ENCODE measurements at regions not wholly inside any gene's neighbourhood (a gene's known extent, or its start where the extent isn't known, plus 50 kb on each side); places are given as distances from the start of the nearest gene placed in this dataset.

- no peak; the same call in 1 of the 2 replicates for ATAC-seq
- no peak overlapping the region for H3K4me3 Mint-ChIP-seq
- ChIA-PET CTCF (no interaction called here), POLR2A (no interaction called here)
- TF ChIP-seq ATF3 (CRISPR knock-in tag; conservative IDR thresholded peaks at IDR 0.05) (no peak), ARID4B (CRISPR knock-in tag; IDR thresholded peaks at IDR 0.05; ENCODE audit: borderline replicate concordance) (no peak), E2F4 (CRISPR knock-in tag; IDR thresholded peaks at IDR 0.05; ENCODE audit: borderline replicate concordance, low read depth) (no peak), ZSCAN18 (CRISPR knock-in tag; IDR thresholded peaks at IDR 0.05) (no peak), E2F5 (CRISPR knock-in tag; IDR thresholded peaks at IDR 0.05) (no peak), IRF2 (CRISPR knock-in tag; IDR thresholded peaks at IDR 0.05; ENCODE audit: borderline replicate concordance, low read depth) (no peak), OVOL2 (CRISPR knock-in tag; IDR thresholded peaks at IDR 0.05; ENCODE audit: borderline replicate concordance) (no peak), USF2 (CRISPR knock-in tag; IDR thresholded peaks at IDR 0.05) (no peak), HMGA2 (CRISPR knock-in tag; IDR thresholded peaks at IDR 0.05) (no peak)
- no peak for DNase-seq (ENCODE audit: low spot score)
- no peaks in the 10 kb centered on the region for H3K9me3 Mint-ChIP-seq
- peaks cover 5% of the 10 kb centered on the region; the same call in 1 of the 2 replicates for H3K27me3 Mint-ChIP-seq (ENCODE audit: low read depth)
- no peak overlapping the region for H3K27ac Mint-ChIP-seq
- peaks cover 52% of the 10 kb centered on the region for H3K4me1 Mint-ChIP-seq
- H3K36me3 Mint-ChIP-seq: no peaks in the 10 kb centered on the region
These were observed 219.5 kb upstream of the TMEM161B start for GRCh38 chr5:88488130-88488529.

- POLR2A ChIA-PET: no interaction called here
- H3K36me3 Mint-ChIP-seq: no peaks in the 10 kb centered on the region
- ATAC-seq (no peak), DNase-seq (ENCODE audit: low spot score) (no peak)
- H3K27ac Mint-ChIP-seq: no peak overlapping the region
- peaks cover 4% of the 10 kb centered on the region; the same call in 1 of the 2 replicates for H3K27me3 Mint-ChIP-seq (ENCODE audit: low read depth)
- no peaks in the 10 kb centered on the region for H3K9me3 Mint-ChIP-seq
- CTCF ChIA-PET: no interaction called here
- H3K4me1 Mint-ChIP-seq: peaks cover 60% of the 10 kb centered on the region
- TF ChIP-seq USF2 (CRISPR knock-in tag; IDR thresholded peaks at IDR 0.05): no peak
- TF ChIP-seq FOXK1 (CRISPR knock-in tag; IDR thresholded peaks at IDR 0.05): no peak
- no peak overlapping the region for H3K4me3 Mint-ChIP-seq
These were observed 218.4 kb upstream of the TMEM161B start for GRCh38 chr5:88487066-88487465.

GRCh38 chr5:88486431-88486830 lies 217.8 kb upstream of the TMEM161B start:
- H3K27me3 Mint-ChIP-seq (ENCODE audit: low read depth): no peaks in the 10 kb centered on the region
- no peak for TF ChIP-seq MAX (CRISPR knock-in tag; IDR thresholded peaks at IDR 0.05)
- no peak for TF ChIP-seq ZSCAN18 (CRISPR knock-in tag; IDR thresholded peaks at IDR 0.05)
- TF ChIP-seq STAT6 (CRISPR knock-in tag; conservative IDR thresholded peaks at IDR 0.05; ENCODE audit: low read depth): no peak
- TF ChIP-seq ZBTB43 (CRISPR knock-in tag; IDR thresholded peaks at IDR 0.05): no peak

More at GRCh38 chr5:88486431-88486830, 217.8 kb upstream of the TMEM161B start:
- H3K9me3 Mint-ChIP-seq: no peaks in the 10 kb centered on the region
- CTCF ChIA-PET: no interaction called here
- POLR2A ChIA-PET: no interaction called here
- no peak overlapping the region for H3K27ac Mint-ChIP-seq
- ATAC-seq: no peak
- no peak overlapping the region for H3K4me3 Mint-ChIP-seq
- H3K4me1 Mint-ChIP-seq: peaks cover 62% of the 10 kb centered on the region
- H3K36me3 Mint-ChIP-seq: no peaks in the 10 kb centered on the region
- DNase-seq (ENCODE audit: low spot score): no peak
